ENCODE measurements at regions not wholly inside any gene's neighbourhood (a gene's known extent, or its start where the extent isn't known, plus 50 kb on each side); places are given as distances from the start of the nearest gene placed in this dataset.

DNA sequence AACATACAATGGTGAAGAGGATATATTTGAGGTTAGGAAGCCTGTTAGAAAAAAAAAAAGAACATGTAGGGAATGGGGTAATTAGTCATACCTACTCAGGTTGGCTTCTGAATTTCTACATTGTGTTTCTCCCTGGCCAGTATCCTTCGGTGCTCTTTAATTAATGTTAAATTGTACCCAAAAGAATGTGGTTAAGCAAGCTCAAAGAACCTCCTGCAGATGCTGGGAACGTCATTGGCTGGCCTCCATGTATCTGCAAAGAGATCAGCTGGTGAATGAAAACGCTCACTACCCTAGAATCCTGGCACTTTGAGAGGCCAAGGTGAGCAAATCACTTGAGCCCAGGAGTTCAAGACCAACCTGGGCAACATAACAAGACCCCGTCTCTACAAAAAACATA is 942.3 kb upstream of the PRKX start:
- Histone ChIP-seq H3K4me2 (no peak overlapping the region), H3K4me1 (no peaks in the 10 kb centered on the region), H3K4me3 (no peak overlapping the region), H3K9me3 (no peaks in the 10 kb centered on the region), H3K27ac (no peak overlapping the region)
- FAIRE-seq: no peak
- DNase-seq (ENCODE audit: low read depth in 1 of 2, low spot score in 1 of 2): no peak
- ATAC-seq: no peak
- ChIA-PET CTCF (no interaction called here), POLR2A (no interaction called here)
- TF ChIP-seq HEYL (CRISPR knock-in tag; IDR thresholded peaks at IDR 0.05): no peak
- TF ChIP-seq MAX (IDR thresholded peaks at IDR 0.05): no peak
- no peak for TF ChIP-seq NFE2L2 (conservative IDR thresholded peaks at IDR 0.05; ENCODE audit: low read length)
- TF ChIP-seq, protein P1, sequence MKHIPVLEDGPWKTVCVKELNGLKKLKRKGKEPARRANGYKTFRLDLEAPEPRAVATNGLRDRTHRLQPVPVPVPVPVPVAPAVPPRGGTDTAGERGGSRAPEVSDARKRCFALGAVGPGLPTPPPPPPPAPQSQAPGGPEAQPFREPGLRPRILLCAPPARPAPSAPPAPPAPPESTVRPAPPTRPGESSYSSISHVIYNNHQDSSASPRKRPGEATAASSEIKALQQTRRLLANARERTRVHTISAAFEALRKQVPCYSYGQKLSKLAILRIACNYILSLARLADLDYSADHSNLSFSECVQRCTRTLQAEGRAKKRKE (CRISPR knock-in tag; IDR thresholded peaks at IDR 0.05; ENCODE audit: low read depth): no peak
- WGBS (ENCODE audit: missing lambda C conversion rate): 17% methylated on average over 4 of the region's 4 CpGs

- TF ChIP-seq EHMT2 (IDR thresholded peaks at IDR 0.05; ENCODE audit: low read depth): no peak
- no peak for TF ChIP-seq RNF2 (IDR thresholded peaks at IDR 0.05; ENCODE audit: borderline replicate concordance, low read depth)
- no peak for TF ChIP-seq FOSL2 (IDR thresholded peaks at IDR 0.05)
- no peak for TF ChIP-seq FOSL2 (CRISPR knock-in tag; IDR thresholded peaks at IDR 0.05)
- TF ChIP-seq EHF (CRISPR knock-in tag; IDR thresholded peaks at IDR 0.05): no peak
- no peak for TF ChIP-seq RARB (CRISPR knock-in tag; IDR thresholded peaks at IDR 0.05)
- TF ChIP-seq HMGXB4 (CRISPR knock-in tag; IDR thresholded peaks at IDR 0.05; ENCODE audit: borderline replicate concordance): no peak
- no peak for TF ChIP-seq POLR2A (IDR thresholded peaks at IDR 0.05; ENCODE audit: low read length)
- no peak for TF ChIP-seq E2F6 (IDR thresholded peaks at IDR 0.05; ENCODE audit: borderline replicate concordance, low read depth)
- TF ChIP-seq EP300 (IDR thresholded peaks at IDR 0.05): no peak
- TF ChIP-seq PBX3 (IDR thresholded peaks at IDR 0.05): no peak
- no peak for TF ChIP-seq NPAS2 (CRISPR knock-in tag; IDR thresholded peaks at IDR 0.05; ENCODE audit: borderline replicate concordance)
- TF ChIP-seq SMC3 (IDR thresholded peaks at IDR 0.05): no peak
- TF ChIP-seq HOXB5 (CRISPR knock-in tag; IDR thresholded peaks at IDR 0.05): no peak
- TF ChIP-seq ZNF302 (CRISPR knock-in tag; IDR thresholded peaks at IDR 0.05): no peak
- FAIRE-seq (no peak), ATAC-seq (no peak), DNase-seq (ENCODE audit: low read depth in 1 of 2, low spot score in 1 of 2) (no peak)
- ChIA-PET CTCF (no interaction called here), POLR2A (interaction anchor here (0.7 kb wide), 1 partner anchor 24 kb away, joined by 4 read pairs; no protein-coding TSS in a partner anchor)
- 60% methylated on average over 2 of the region's 2 CpGs for WGBS (ENCODE audit: missing lambda C conversion rate)
- H3K9me3 ChIP-seq: no peaks in the 10 kb centered on the region
- H3K4me1 ChIP-seq: no peaks in the 10 kb centered on the region
- H3K4me2 ChIP-seq: no peak overlapping the region
- H3K27ac ChIP-seq: no peak overlapping the region
- no peak overlapping the region for H3K4me3 ChIP-seq
These were observed 928.7 kb upstream of the PRKX start for GRCh38 chrX:4642114-4642513.

DNA sequence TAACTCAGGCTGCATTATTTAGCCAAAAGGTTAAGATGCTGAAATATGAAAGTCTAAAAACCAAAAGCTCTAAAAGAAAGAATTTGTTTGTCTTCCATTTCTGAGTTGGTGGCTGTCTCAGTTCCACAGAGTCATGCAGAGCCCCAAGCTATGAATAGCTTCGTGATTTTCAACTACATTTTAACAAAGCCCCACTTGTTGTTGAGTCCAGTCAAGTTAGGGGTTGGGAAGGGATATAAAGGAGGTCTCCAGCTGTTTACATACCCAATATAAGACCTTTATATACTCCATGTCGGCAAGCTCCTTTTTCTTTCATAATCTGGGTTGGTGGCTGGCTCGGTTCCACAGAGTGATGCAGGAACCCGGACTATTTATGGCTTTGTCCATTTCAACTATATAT is 924.6 kb upstream of the PRKX start:
- POLR2A ChIA-PET: no interaction called here
- WGBS (ENCODE audit: missing lambda C conversion rate): 49% methylated on average over 4 of the region's 4 CpGs
- no peak for ATAC-seq

More for the DNA sequence above, 924.6 kb upstream of the PRKX start:
- no peak overlapping the region for H3K4me3 ChIP-seq
- CTCF ChIA-PET: no interaction called here
- H3K4me1 ChIP-seq: no peaks in the 10 kb centered on the region
- H3K9me3 ChIP-seq: no peaks in the 10 kb centered on the region
- H3K4me2 ChIP-seq: no peak overlapping the region
- no peak for TF ChIP-seq ZC3H11A (IDR thresholded peaks at IDR 0.05)
- TF ChIP-seq NFE2L2 (conservative IDR thresholded peaks at IDR 0.05; ENCODE audit: low read length): no peak
- no peak for TF ChIP-seq KDM5A (IDR thresholded peaks at IDR 0.05)
- no peak for TF ChIP-seq HOXB5 (CRISPR knock-in tag; IDR thresholded peaks at IDR 0.05)
- TF ChIP-seq RNF2 (IDR thresholded peaks at IDR 0.05; ENCODE audit: borderline replicate concordance, low read depth): no peak
- TF ChIP-seq BCL3 (IDR thresholded peaks at IDR 0.05): no peak
- TF ChIP-seq KDM1A (IDR thresholded peaks at IDR 0.05; ENCODE audit: low read depth): no peak
- TF ChIP-seq SMC3 (IDR thresholded peaks at IDR 0.05): no peak
- no peak for TF ChIP-seq TP53 (CRISPR knock-in tag; IDR thresholded peaks at IDR 0.05)
- no peak for TF ChIP-seq FOSB (CRISPR knock-in tag; IDR thresholded peaks at IDR 0.05)
- TF ChIP-seq BHLHE40 (IDR thresholded peaks at IDR 0.05; ENCODE audit: low read depth, low read length): no peak
- TF ChIP-seq CBX2 (IDR thresholded peaks at IDR 0.05; ENCODE audit: borderline replicate concordance, low read depth): no peak
- TF ChIP-seq ZSCAN20 (CRISPR knock-in tag; IDR thresholded peaks at IDR 0.05): no peak
- FAIRE-seq: no peak
- H3K27ac ChIP-seq: no peak overlapping the region
- DNase-seq (ENCODE audit: low read depth in 1 of 2, low spot score in 1 of 2): no peak

All from A549 (cell line).